Neural progenitor cell (in vitro differentiated cells): ENCODE measurements at regions not wholly inside any gene's neighbourhood (a gene's known extent, or its start where the extent isn't known, plus 50 kb on each side); places are given as distances from the start of the nearest gene placed in this dataset.

Experiments
- DNase-seq: peaks from one replicate; pipeline ENCODE4 v3.0.0-alpha.2; 2016; ENCODE audit warnings: low spot score
- H2AFZ ChIP-seq: fragments of 200-600 bp; sonication (generic); replicated peaks from 2 replicates; pipeline ENCODE4 v1.6.1; 2016; ENCODE audit warnings: antibody characterized with exemption
- H3F3A ChIP-seq: fragments of 200-600 bp; sonication (generic); 2 replicates; pipeline ENCODE4 v1.6.1; 2016; ENCODE audit warnings: antibody characterized with exemption, low read depth
- H3K27ac ChIP-seq: fragments of 200-600 bp; sonication (generic); 2 replicates; pipeline ENCODE4 v1.5.1; 2016; ENCODE audit warnings: mild to moderate bottlenecking
- H3K27me3 ChIP-seq: fragments of 200-600 bp; sonication (generic); 2 replicates; pipeline ENCODE4 v1.6.1; 2016; ENCODE audit warnings: mild to moderate bottlenecking, moderate library complexity
- H3K36me3 ChIP-seq: fragments of 200-600 bp; sonication (generic); 2 replicates; pipeline ENCODE4 v1.5.1; 2016
- H3K4me1 ChIP-seq: fragments of 200-600 bp; sonication (generic); 2 replicates; pipeline ENCODE4 v1.6.1; 2016; ENCODE audit warnings: mixed run types
- H3K4me2 ChIP-seq: fragments of 200-600 bp; sonication (generic); 2 replicates; pipeline ENCODE4 v1.6.1; 2016
- H3K4me3 ChIP-seq: fragments of 200-600 bp; sonication (generic); 2 replicates; pipeline ENCODE4 v1.5.1; 2016
- H3K79me2 ChIP-seq: fragments of 200-600 bp; sonication (generic); 2 replicates; pipeline ENCODE4 v1.6.1; 2016; ENCODE audit warnings: low read depth
- H3K9ac ChIP-seq: fragments of 200-600 bp; sonication (generic); 2 replicates; pipeline ENCODE4 v1.6.1; 2016
- H3K9me3 ChIP-seq: fragments of 200-600 bp; sonication (generic); 2 replicates; pipeline ENCODE4 v1.5.1; 2016; ENCODE audit warnings: low read depth
- H4K20me1 ChIP-seq: fragments of 200-600 bp; sonication (generic); 2 replicates; pipeline ENCODE4 v1.6.1; 2016; ENCODE audit warnings: low read depth
- H3K27ac Mint-ChIP-seq: 3 replicates; pipeline ENCODE4 v1.8.0; 2021; ENCODE audit warnings: mixed read lengths
- H3K27me3 Mint-ChIP-seq: 2 replicates; pipeline ENCODE4 v1.8.0; 2022; ENCODE audit warnings: low read depth, mild to moderate bottlenecking, inconsistent platforms, moderate library complexity, mixed read lengths; ENCODE audit not compliant: insufficient read depth
- H3K36me3 Mint-ChIP-seq: 3 replicates; pipeline ENCODE4 v1.8.0; 2021; ENCODE audit warnings: mixed read lengths
- H3K4me1 Mint-ChIP-seq: 3 replicates; pipeline ENCODE4 v1.8.0; 2021; ENCODE audit warnings: mixed read lengths
- H3K4me3 Mint-ChIP-seq: 3 replicates; pipeline ENCODE4 v1.8.0; 2021; ENCODE audit warnings: mild to moderate bottlenecking, moderate library complexity, mixed read lengths
- H3K9me3 Mint-ChIP-seq: 3 replicates; pipeline ENCODE4 v1.8.0; 2020; ENCODE audit warnings: mixed read lengths
- CTCF ChIP-seq: fragments of 200-600 bp; sonication (generic); IDR thresholded peaks from 2 replicates; pipeline ENCODE4 v1.5.1; 2017; ENCODE audit warnings: antibody characterized with exemption, mild to moderate bottlenecking
- EZH2 ChIP-seq: fragments of 200-600 bp; sonication (generic); IDR thresholded peaks from 2 replicates; pipeline ENCODE4 v1.6.1; 2017; ENCODE audit warnings: antibody characterized with exemption, mild to moderate bottlenecking, moderate library complexity
- EZH2phosphoT487 ChIP-seq: fragments of 200-600 bp; sonication (generic); IDR thresholded peaks from 2 replicates; pipeline ENCODE4 v1.6.1; 2017; ENCODE audit warnings: antibody characterized with exemption

- no peak overlapping the region for H2AFZ ChIP-seq
- no peak for TF ChIP-seq EZH2
- no peaks in the 10 kb centered on the region for H3K9me3 ChIP-seq
- H4K20me1 ChIP-seq = no peaks in the 10 kb centered on the region
- no peaks in the 10 kb centered on the region for H3K27me3 ChIP-seq
- H3K9ac ChIP-seq = no peak overlapping the region
- DNase-seq = no peak
- no peaks in the 10 kb centered on the region for H3F3A ChIP-seq
- H3K27me3 Mint-ChIP-seq = peaks cover 5% of the 10 kb centered on the region
- H3K36me3 ChIP-seq = no peaks in the 10 kb centered on the region
- no peak overlapping the region for H3K4me2 ChIP-seq
- H3K27ac Mint-ChIP-seq = no peak overlapping the region
- no peak overlapping the region for H3K27ac ChIP-seq
- H3K79me2 ChIP-seq = no peaks in the 10 kb centered on the region
- H3K36me3 Mint-ChIP-seq = no peaks in the 10 kb centered on the region
- H3K4me1 ChIP-seq = peaks cover 7% of the 10 kb centered on the region
- no peak overlapping the region for H3K4me3 ChIP-seq
- H3K4me1 Mint-ChIP-seq = peaks cover 25% of the 10 kb centered on the region
- H3K4me3 Mint-ChIP-seq = no peak overlapping the region
- peaks cover 7% of the 10 kb centered on the region for H3K9me3 Mint-ChIP-seq
Measured at GRCh38 chr5:2829239-2829638, 77.8 kb upstream of the IRX2 start.

- Histone ChIP-seq H3K9me3 (no peaks in the 10 kb centered on the region), H2AFZ (no peak overlapping the region), H3K79me2 (no peaks in the 10 kb centered on the region), H3K4me2 (no peak overlapping the region), H3K27me3 (no peaks in the 10 kb centered on the region), H3K36me3 (no peaks in the 10 kb centered on the region), H4K20me1 (no peaks in the 10 kb centered on the region), H3K9ac (no peak overlapping the region), H3K4me1 (no peaks in the 10 kb centered on the region), H3K27ac (no peak overlapping the region), H3K4me3 (no peak overlapping the region), H3F3A (no peaks in the 10 kb centered on the region)
- TF ChIP-seq CTCF (no peak), EZH2 (no peak), EZH2phosphoT487 (no peak)
- H3K4me1 Mint-ChIP-seq = peaks cover 1% of the 10 kb centered on the region
- H3K4me3 Mint-ChIP-seq = no peak overlapping the region
- no peaks in the 10 kb centered on the region for H3K36me3 Mint-ChIP-seq
- no peak overlapping the region for H3K27ac Mint-ChIP-seq
- H3K9me3 Mint-ChIP-seq = peaks cover 2% of the 10 kb centered on the region
- H3K27me3 Mint-ChIP-seq = no peaks in the 10 kb centered on the region
- DNase-seq = no peak
Measured at GRCh38 chr5:2818936-2819335, 67.5 kb upstream of the IRX2 start.

GRCh38 chr5:2817031-2817603 lies 65.6 kb upstream of the IRX2 start:
- Mint-ChIP-seq H3K36me3 (no peaks in the 10 kb centered on the region), H3K27ac (no peak overlapping the region), H3K4me3 (no peak overlapping the region), H3K9me3 (peaks cover 2% of the 10 kb centered on the region), H3K27me3 (no peaks in the 10 kb centered on the region), H3K4me1 (peaks cover 3% of the 10 kb centered on the region)
- no peaks in the 10 kb centered on the region for H4K20me1 ChIP-seq
- H3K9ac ChIP-seq = no peak overlapping the region
- no peaks in the 10 kb centered on the region for H3K27me3 ChIP-seq
- no peaks in the 10 kb centered on the region for H3K79me2 ChIP-seq
- no peak overlapping the region for H3K4me2 ChIP-seq
- H3K4me3 ChIP-seq = no peak overlapping the region
- no peak overlapping the region for H2AFZ ChIP-seq
- no peaks in the 10 kb centered on the region for H3F3A ChIP-seq
- no peak overlapping the region for H3K27ac ChIP-seq
- no peaks in the 10 kb centered on the region for H3K4me1 ChIP-seq
- no peaks in the 10 kb centered on the region for H3K9me3 ChIP-seq
- TF ChIP-seq EZH2phosphoT487 (no peak), CTCF (no peak), EZH2 (no peak)
- no peaks in the 10 kb centered on the region for H3K36me3 ChIP-seq
- no peak for DNase-seq

GRCh38 chr5:2813678-2814077 lies 62.2 kb upstream of the IRX2 start:
- no peak overlapping the region for H3K4me2 ChIP-seq
- H3K4me1 ChIP-seq = no peaks in the 10 kb centered on the region
- Mint-ChIP-seq H3K27me3 (no peaks in the 10 kb centered on the region), H3K9me3 (no peaks in the 10 kb centered on the region), H3K4me1 (peaks cover 3% of the 10 kb centered on the region), H3K4me3 (no peak overlapping the region), H3K27ac (no peak overlapping the region), H3K36me3 (no peaks in the 10 kb centered on the region)
- H3K4me3 ChIP-seq = no peak overlapping the region
- DNase-seq = no peak
- H2AFZ ChIP-seq = no peak overlapping the region
- H3K79me2 ChIP-seq = no peaks in the 10 kb centered on the region
- H3K36me3 ChIP-seq = no peaks in the 10 kb centered on the region
- no peak overlapping the region for H3K9ac ChIP-seq
- no peak for TF ChIP-seq EZH2
- TF ChIP-seq CTCF = no peak
- TF ChIP-seq EZH2phosphoT487 = no peak
- no peaks in the 10 kb centered on the region for H3F3A ChIP-seq
- no peaks in the 10 kb centered on the region for H4K20me1 ChIP-seq
- no peaks in the 10 kb centered on the region for H3K27me3 ChIP-seq
- H3K27ac ChIP-seq = no peak overlapping the region
- H3K9me3 ChIP-seq = no peaks in the 10 kb centered on the region
